Fibroblast of pulmonary artery (primary cell): ENCODE measurements at regions not wholly inside any gene's neighbourhood (a gene's known extent, or its start where the extent isn't known, plus 50 kb on each side); places are given as distances from the start of the nearest gene placed in this dataset.
"Not testable (repeated sequence)": the region's sequence is repeated elsewhere in the genome, so short reads cannot be mapped to it uniquely, and the experiment has no call there.

Experiments used
- DNase-seq: peaks from one replicate; pipeline ENCODE4 v3.0.0-alpha.2; 2010; ENCODE audit warnings: low read depth
- H3K4me3 ChIP-seq: replicated peaks from 2 replicates; pipeline ENCODE4 v1.5.1; 2011; ENCODE audit warnings: low read depth, mild to moderate bottlenecking, control low read depth, low read length, moderate library complexity
- CTCF ChIP-seq: IDR thresholded peaks from 2 replicates; pipeline ENCODE4 v1.5.1; 2011; ENCODE audit warnings: mild to moderate bottlenecking, control low read depth, low read length, inconsistent platforms; ENCODE audit errors: missing control alignments

GRCh38 chr9:36461323-36461722 is 61.3 kb upstream of the RNF38 start:
- no peak for TF ChIP-seq CTCF
- DNase-seq: peak; percentile 39

GRCh38 chr9:36458430-36458915 is 58.4 kb upstream of the RNF38 start:
- not testable (repeated sequence) for H3K4me3 ChIP-seq, DNase-seq

More at GRCh38 chr9:36461323-36461722, 61.3 kb upstream of the RNF38 start:
- no peak overlapping the region for H3K4me3 ChIP-seq

- no peak for DNase-seq
- no peak for TF ChIP-seq CTCF
- H3K4me3 ChIP-seq: no peak overlapping the region
Measured at GRCh38 chr9:36457836-36458429, 57.9 kb upstream of the RNF38 start.

- DNase-seq: peak; percentile 36
- no peak overlapping the region for H3K4me3 ChIP-seq
- no peak for TF ChIP-seq CTCF
Measured at GRCh38 chr9:36456480-36457065, 56.5 kb upstream of the RNF38 start.

GRCh38 chr9:36451949-36452348 is 51.9 kb upstream of the RNF38 start:
- DNase-seq: no peak
- no peak overlapping the region for H3K4me3 ChIP-seq
- no peak for TF ChIP-seq CTCF

- peak; percentile 68 for DNase-seq
- TF ChIP-seq CTCF: peak; percentile 78
- H3K4me3 ChIP-seq: no peak overlapping the region
Measured at GRCh38 chr9:36450110-36450732, 50.2 kb upstream of the RNF38 start.
